ENCODE measurements at regions not wholly inside any gene's neighbourhood (a gene's known extent, or its start where the extent isn't known, plus 50 kb on each side); places are given as distances from the start of the nearest gene placed in this dataset.

DNA sequence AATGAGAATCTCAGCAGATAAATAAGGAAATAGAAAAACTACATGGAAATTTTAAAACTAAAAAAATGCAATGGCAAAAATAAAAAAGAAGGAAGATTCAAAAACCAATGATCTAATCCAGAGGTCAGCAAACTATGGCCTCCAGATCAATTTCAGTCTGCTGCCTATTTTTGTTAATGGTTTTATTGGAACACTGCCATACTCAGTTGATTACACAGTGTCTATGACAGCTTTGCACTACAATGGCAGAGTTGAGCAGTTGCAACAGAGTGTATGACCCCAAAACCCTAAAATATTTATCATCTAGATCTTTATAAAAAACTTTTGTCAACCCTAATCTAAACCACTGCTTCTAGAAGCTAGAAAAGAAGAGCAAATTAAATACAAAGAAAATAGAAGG lies 170.3 kb downstream of the RAB28 start:
- TF ChIP-seq, protein P1, sequence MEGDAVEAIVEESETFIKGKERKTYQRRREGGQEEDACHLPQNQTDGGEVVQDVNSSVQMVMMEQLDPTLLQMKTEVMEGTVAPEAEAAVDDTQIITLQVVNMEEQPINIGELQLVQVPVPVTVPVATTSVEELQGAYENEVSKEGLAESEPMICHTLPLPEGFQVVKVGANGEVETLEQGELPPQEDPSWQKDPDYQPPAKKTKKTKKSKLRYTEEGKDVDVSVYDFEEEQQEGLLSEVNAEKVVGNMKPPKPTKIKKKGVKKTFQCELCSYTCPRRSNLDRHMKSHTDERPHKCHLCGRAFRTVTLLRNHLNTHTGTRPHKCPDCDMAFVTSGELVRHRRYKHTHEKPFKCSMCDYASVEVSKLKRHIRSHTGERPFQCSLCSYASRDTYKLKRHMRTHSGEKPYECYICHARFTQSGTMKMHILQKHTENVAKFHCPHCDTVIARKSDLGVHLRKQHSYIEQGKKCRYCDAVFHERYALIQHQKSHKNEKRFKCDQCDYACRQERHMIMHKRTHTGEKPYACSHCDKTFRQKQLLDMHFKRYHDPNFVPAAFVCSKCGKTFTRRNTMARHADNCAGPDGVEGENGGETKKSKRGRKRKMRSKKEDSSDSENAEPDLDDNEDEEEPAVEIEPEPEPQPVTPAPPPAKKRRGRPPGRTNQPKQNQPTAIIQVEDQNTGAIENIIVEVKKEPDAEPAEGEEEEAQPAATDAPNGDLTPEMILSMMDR (conservative IDR thresholded peaks at IDR 0.05 in 1 of 2, IDR thresholded peaks at IDR 0.05 in 1 of 2; ENCODE audit: extremely low read depth in 1 of 2, insufficient read depth in 1 of 2, low read depth in 1 of 2, low read length in 2 of 2): no peak
- TF ChIP-seq EZH2 (IDR thresholded peaks at IDR 0.05; ENCODE audit: borderline replicate concordance, low read length): no peak
